K562 (cell line): ENCODE measurements at regions not wholly inside any gene's neighbourhood (a gene's known extent, or its start where the extent isn't known, plus 50 kb on each side); places are given as distances from the start of the nearest gene placed in this dataset.

Source experiments
- ATAC-seq: fragments of 200-7000 bp; cut with Tn5 transposase; 3 replicates; pipeline ENCODE4 v1.9.1; 2020; ENCODE audit warnings: moderate library complexity
- BruUV-seq: library from RNA; stranded (reverse); fragments of 400-500 nt; replicated peaks from 2 replicates; lab custom pipeline; 2021; lab: Mats Ljungman, UMichigan
- CTCF ChIA-PET: fragments of 300-600 bp; formaldehyde crosslinking; extraction: SDS; loops from one replicate; lab custom pipeline; 2021; ENCODE audit warnings: low intra/inter-chr PET ratio; lab: Yijun Ruan, JAX
- POLR2A ChIA-PET: fragments of 300-600, 350-650 bp; sonication (Branson Sonifier 250); formaldehyde crosslinking; extraction: SDS; loops from one replicate; lab custom pipeline; 2021; ENCODE audit warnings: antibody characterized with exemption, inconsistent platforms; lab: Yijun Ruan, JAX
- DNase-seq, 4 experiments: peaks; one replicate each; pipeline versions ENCODE4 v3.0.0 to v3.0.0-alpha.2; 2011 to 2018; ENCODE audit warnings: low spot score in 3 of 4, mixed read lengths in 3 of 4; ENCODE audit errors: extremely low read depth in 1 of 4
- FAIRE-seq: peaks from 2 replicates; lab custom pipeline; 2011; peaks lifted over from hg19 to GRCh38; lab: Jason Lieb, UNC
- H2AFZ ChIP-seq: 2 replicates; pipeline ENCODE4 v1.6.0; 2011; ENCODE audit warnings: low read depth, low read length, control low read depth, inconsistent platforms
- H3K27ac ChIP-seq: fragments of 200-600 bp; 3 replicates; pipeline ENCODE4 v1.8.0; 2011; ENCODE audit warnings: low read depth, mild to moderate bottlenecking, control low read depth, inconsistent platforms, low read length, moderate library complexity, mixed read lengths; ENCODE audit errors: extremely low read depth
- H3K27me3 ChIP-seq, 2 experiments: fragments of 300-600 bp in 1 of 2; 2 replicates in 1 of 2; 3 replicates in 1 of 2; pipeline versions ENCODE4 v1.6.0 to v1.8.0; 2011; ENCODE audit warnings: inconsistent platforms in 2 of 2, low read length in 2 of 2, mild to moderate bottlenecking in 1 of 2, mixed read lengths in 1 of 2, moderate library complexity in 1 of 2; ENCODE audit not compliant: control insufficient read depth in 2 of 2, insufficient read depth in 2 of 2
- H3K36me3 ChIP-seq: fragments of 300-600 bp; 3 replicates; pipeline ENCODE4 v1.8.0; 2011; ENCODE audit warnings: mild to moderate bottlenecking, low read length, inconsistent platforms; ENCODE audit not compliant: control insufficient read depth, insufficient read depth
- H3K4me1 ChIP-seq, 2 experiments: fragments of 200-600 bp in 1 of 2; replicated peaks in 1 of 2; 2 replicates in 1 of 2; 3 replicates in 1 of 2; pipeline versions ENCODE4 v1.5.1 to v1.8.0; 2011; ENCODE audit warnings: inconsistent platforms in 2 of 2, low read length in 2 of 2, mild to moderate bottlenecking in 1 of 2, mixed read lengths in 1 of 2, moderate library complexity in 1 of 2; ENCODE audit not compliant: control insufficient read depth in 2 of 2, insufficient read depth in 2 of 2
- H3K4me2 ChIP-seq: 2 replicates; pipeline ENCODE4 v1.6.1; 2011; ENCODE audit warnings: low read length, control low read depth, inconsistent platforms, mixed read lengths; ENCODE audit not compliant: insufficient read depth
- H3K4me3 ChIP-seq: fragments of 200-600 bp; sonication (generic), shearing (Covaris generic); 2 replicates; pipeline ENCODE4 v1.5.1; 2016; ENCODE audit warnings: control low read depth, inconsistent platforms
- H3K79me2 ChIP-seq: fragments of 200-600 bp; 3 replicates; pipeline ENCODE4 v1.8.0; 2011; ENCODE audit warnings: low read length, inconsistent platforms; ENCODE audit not compliant: control insufficient read depth, insufficient read depth
- H3K9ac ChIP-seq, 2 experiments: 2 replicates each; pipeline versions ENCODE4 v1.6.0 to v1.6.1; 2011; ENCODE audit warnings: low read depth in 2 of 2, low read length in 2 of 2, control low read depth in 1 of 2, inconsistent platforms in 1 of 2, mild to moderate bottlenecking in 1 of 2, mixed read lengths in 1 of 2; ENCODE audit not compliant: insufficient read depth in 1 of 2
- H3K9me1 ChIP-seq: one replicate; pipeline ENCODE4 v1.6.0; 2011; ENCODE audit warnings: inconsistent platforms, mild to moderate bottlenecking, low read length, moderate library complexity; ENCODE audit not compliant: control insufficient read depth, insufficient read depth
- H3K9me3 ChIP-seq: replicated peaks from 2 replicates; pipeline ENCODE4 v1.5.1; 2011; ENCODE audit warnings: low read depth, low read length, inconsistent platforms; ENCODE audit not compliant: control insufficient read depth, insufficient read depth
- H4K20me1 ChIP-seq: replicated peaks from 2 replicates; pipeline ENCODE4 v1.6.1; 2011; ENCODE audit warnings: low read length, inconsistent platforms, mixed read lengths; ENCODE audit not compliant: control insufficient read depth, insufficient read depth
- C11orf30 ChIP-seq: fragments of 450-650 bp; IDR thresholded peaks from 2 replicates; pipeline ENCODE4 v1.6.1; 2016; ENCODE audit warnings: low read depth, mild to moderate bottlenecking
- CBFA2T2 ChIP-seq: fragments of 450-650 bp; conservative IDR thresholded peaks from 2 replicates; pipeline ENCODE4 v1.6.1; 2017; ENCODE audit warnings: mild to moderate bottlenecking
- CBX1 ChIP-seq: sonication (generic); IDR thresholded peaks from 2 replicates; pipeline ENCODE4 v1.6.1; 2016; ENCODE audit warnings: antibody characterized with exemption, low read depth, mild to moderate bottlenecking
- DPF2 ChIP-seq: fragments of 450-650 bp; IDR thresholded peaks from 2 replicates; pipeline ENCODE4 v1.6.1; 2016
- EP300 ChIP-seq: IDR thresholded peaks from 2 replicates; pipeline ENCODE4 v1.6.1; 2012; ENCODE audit warnings: low read length, improper control_type of control experiment
- FOXP1 ChIP-seq: sonication (generic); formaldehyde crosslinking; IDR thresholded peaks from 2 replicates; pipeline ENCODE4 v1.8.0; 2022; ENCODE audit warnings: mild to moderate bottlenecking, missing genetic modification reagents
- FUS ChIP-seq: fragments of 200-400 bp; formaldehyde crosslinking; optimal IDR thresholded peaks from 2 replicates; pipeline ENCODE3; 2017; ENCODE audit warnings: low read depth, low read length
- GABPB2 ChIP-seq: fragments of 250-450 bp; sonication (Bioruptor Pico); conservative IDR thresholded peaks from 2 replicates; pipeline ENCODE4 v1.5.1; 2021; ENCODE audit warnings: mild to moderate bottlenecking
- HMG20B ChIP-seq: fragments of 250-450 bp; sonication (Bioruptor Pico); IDR thresholded peaks from 2 replicates; pipeline ENCODE4 v1.5.0; 2021; ENCODE audit warnings: mild to moderate bottlenecking
- KLF16 ChIP-seq: IDR thresholded peaks from 2 replicates; pipeline ENCODE4 v1.6.1; 2016; ENCODE audit warnings: antibody characterized with exemption
- L3MBTL2 ChIP-seq: fragments of 450-650 bp; IDR thresholded peaks from 2 replicates; pipeline ENCODE4 v1.6.1; 2016; ENCODE audit warnings: mild to moderate bottlenecking, moderate library complexity
- NEUROD1 ChIP-seq: fragments of 150-350 bp; IDR thresholded peaks from 2 replicates; pipeline ENCODE4 v1.6.1; 2014; ENCODE audit warnings: borderline replicate concordance, low read length, low read depth; ENCODE audit not compliant: partially characterized antibody
- PTTG1 ChIP-seq: fragments of 450-650 bp; IDR thresholded peaks from 2 replicates; pipeline ENCODE4 v1.6.1; 2016; ENCODE audit warnings: low read depth, mild to moderate bottlenecking, missing genetic modification characterization, missing compliant biosample characterization
- SMARCE1 ChIP-seq: fragments of 450-650 bp; IDR thresholded peaks from 2 replicates; pipeline ENCODE4 v1.7.1; 2016; ENCODE audit warnings: mild to moderate bottlenecking
- STAG1 ChIP-seq: sonication (generic); formaldehyde crosslinking; IDR thresholded peaks from 2 replicates; pipeline ENCODE4 v1.5.0; 2020; ENCODE audit warnings: missing genetic modification reagents, borderline replicate concordance
- SUPT5H ChIP-seq: fragments of 450-650 bp; IDR thresholded peaks from 2 replicates; pipeline ENCODE4 v1.6.1; 2016
- TRIM24 ChIP-seq, 2 experiments: fragments of 450-650 bp; IDR thresholded peaks; 2 replicates each; pipeline ENCODE4 v1.6.1; 2016
- ZNF395 ChIP-seq: fragments of 200-800 bp; sonication (Bioruptor generic); IDR thresholded peaks from 2 replicates; pipeline ENCODE4 v1.6.1; 2017; ENCODE audit warnings: missing genetic modification characterization, missing compliant biosample characterization
- WGBS: fragments of 100-300 bp; shearing (Covaris generic); methylation state at CpG from one replicate; pipeline ENCODE4 v1.1.6; 2016; ENCODE audit warnings: low coverage, mixed read lengths; ENCODE audit not compliant: insufficient coverage; ENCODE audit errors: missing lambda C conversion rate; 5-methylcytosine and 5-hydroxymethylcytosine counted together
- in situ Hi-C: fragments of 300-500 bp; cut with MboI; formaldehyde crosslinking; loops from 4 replicates; pipeline ENCODE4 v1.15.0; 2018; ENCODE audit warnings: inconsistent platforms, mixed read lengths
- intact Hi-C: fragments of 100-400 bp; cut with micrococcal nuclease; formaldehyde crosslinking; loops from 2 replicates; pipeline ENCODE4 v1.14.2; 2022
- TF ChIP-seq, protein P1 (sequence below): fragments of 450-650 bp; IDR thresholded peaks from 2 replicates; pipeline ENCODE4 v1.6.1; 2018; ENCODE audit not compliant: partially characterized antibody

GRCh38 chr20:17854307-17854903 is 114.2 kb downstream of the SNX5 start:
- in situ Hi-C loops: no loop called here
- no peaks in the 10 kb centered on the region for H3K9me1 ChIP-seq
- no peaks in the 10 kb centered on the region for H3K79me2 ChIP-seq
- no peak overlapping the region for H2AFZ ChIP-seq
- ChIA-PET POLR2A (interaction anchor here (0.6 kb wide), 1 partner anchor 64 kb away, joined by 4 read pairs; no protein-coding TSS in a partner anchor), CTCF (interaction anchor here (0.7 kb wide), 1 partner anchor 41 kb away, joined by 3 read pairs; no protein-coding TSS in a partner anchor)
- H4K20me1 ChIP-seq: no peaks in the 10 kb centered on the region
- intact Hi-C loops: no loop called here
- no peak overlapping the region for H3K4me2 ChIP-seq
- H3K4me1 ChIP-seq: peaks cover 0 to 2% of the 10 kb centered on the region in 2 experiments; a peak in 1 of 5 replicates
- H3K27me3 ChIP-seq: peaks cover 6 to 14% of the 10 kb centered on the region in 2 experiments; a peak in 4 of 5 replicates
- H3K9ac ChIP-seq: no peak overlapping the region
- no TSS peak for BruUV-seq
- WGBS: 19% methylated on average over 4 of the region's 4 CpGs
- peak in 1 of 4 experiments; percentile 14 for DNase-seq
- no peaks in the 10 kb centered on the region for H3K36me3 ChIP-seq
- peak; percentile 81 for ATAC-seq
- H3K27ac ChIP-seq: no peak overlapping the region
- no peak overlapping the region for H3K4me3 ChIP-seq
- no peak for FAIRE-seq
- H3K9me3 ChIP-seq: no peaks in the 10 kb centered on the region
- TF ChIP-seq STAG1 (CRISPR knock-in tag): no peak
- no peak for TF ChIP-seq GABPB2
- no peak for TF ChIP-seq DPF2
- no peak for TF ChIP-seq SUPT5H
- no peak for TF ChIP-seq TRIM24 (IDR thresholded peaks at IDR 0.05)
- no peak for TF ChIP-seq KLF16
- no peak for TF ChIP-seq PTTG1 (tag)
- TF ChIP-seq ZNF395 (CRISPR knock-in tag): no peak
- TF ChIP-seq CBX1: no peak
- TF ChIP-seq CBFA2T2: no peak
- no peak for TF ChIP-seq FUS
- no peak for TF ChIP-seq EP300
- TF ChIP-seq L3MBTL2: no peak
- TF ChIP-seq SMARCE1: no peak
- TF ChIP-seq, protein P1, sequence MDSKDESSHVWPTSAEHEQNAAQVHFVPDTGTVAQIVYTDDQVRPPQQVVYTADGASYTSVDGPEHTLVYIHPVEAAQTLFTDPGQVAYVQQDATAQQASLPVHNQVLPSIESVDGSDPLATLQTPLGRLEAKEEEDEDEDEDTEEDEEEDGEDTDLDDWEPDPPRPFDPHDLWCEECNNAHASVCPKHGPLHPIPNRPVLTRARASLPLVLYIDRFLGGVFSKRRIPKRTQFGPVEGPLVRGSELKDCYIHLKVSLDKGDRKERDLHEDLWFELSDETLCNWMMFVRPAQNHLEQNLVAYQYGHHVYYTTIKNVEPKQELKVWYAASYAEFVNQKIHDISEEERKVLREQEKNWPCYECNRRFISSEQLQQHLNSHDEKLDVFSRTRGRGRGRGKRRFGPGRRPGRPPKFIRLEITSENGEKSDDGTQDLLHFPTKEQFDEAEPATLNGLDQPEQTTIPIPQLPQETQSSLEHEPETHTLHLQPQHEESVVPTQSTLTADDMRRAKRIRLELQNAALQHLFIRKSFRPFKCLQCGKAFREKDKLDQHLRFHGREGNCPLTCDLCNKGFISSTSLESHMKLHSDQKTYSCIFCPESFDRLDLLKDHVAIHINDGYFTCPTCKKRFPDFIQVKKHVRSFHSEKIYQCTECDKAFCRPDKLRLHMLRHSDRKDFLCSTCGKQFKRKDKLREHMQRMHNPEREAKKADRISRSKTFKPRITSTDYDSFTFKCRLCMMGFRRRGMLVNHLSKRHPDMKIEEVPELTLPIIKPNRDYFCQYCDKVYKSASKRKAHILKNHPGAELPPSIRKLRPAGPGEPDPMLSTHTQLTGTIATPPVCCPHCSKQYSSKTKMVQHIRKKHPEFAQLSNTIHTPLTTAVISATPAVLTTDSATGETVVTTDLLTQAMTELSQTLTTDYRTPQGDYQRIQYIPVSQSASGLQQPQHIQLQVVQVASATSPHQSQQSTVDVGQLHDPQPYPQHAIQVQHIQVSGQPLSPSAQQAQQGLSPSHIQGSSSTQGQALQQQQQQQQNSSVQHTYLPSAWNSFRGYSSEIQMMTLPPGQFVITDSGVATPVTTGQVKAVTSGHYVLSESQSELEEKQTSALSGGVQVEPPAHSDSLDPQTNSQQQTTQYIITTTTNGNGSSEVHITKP: no peak
- TF ChIP-seq FOXP1 (CRISPR knock-in tag): no peak
- no peak for TF ChIP-seq HMG20B (CRISPR knock-in tag)
- no peak for TF ChIP-seq C11orf30
- TF ChIP-seq NEUROD1: no peak
